IPS-15b (cell line): ENCODE measurements at regions not wholly inside any gene's neighbourhood (a gene's known extent, or its start where the extent isn't known, plus 50 kb on each side); places are given as distances from the start of the nearest gene placed in this dataset.

Experiments used
- H3K27me3 ChIP-seq: one replicate; pipeline ENCODE4 v1.6.1; 2013; ENCODE audit warnings: low read length; ENCODE audit not compliant: control insufficient read depth, insufficient read depth
- H3K36me3 ChIP-seq: one replicate; pipeline ENCODE4 v1.6.1; 2013; ENCODE audit warnings: low read length; ENCODE audit not compliant: control insufficient read depth, insufficient read depth
- H3K4me1 ChIP-seq: one replicate; pipeline ENCODE4 v1.6.1; 2013; ENCODE audit warnings: mild to moderate bottlenecking, low read length; ENCODE audit not compliant: control insufficient read depth, insufficient read depth
- H3K4me3 ChIP-seq: one replicate; pipeline ENCODE4 v1.5.1; 2013; ENCODE audit warnings: low read depth, low read length
- H3K9ac ChIP-seq: one replicate; pipeline ENCODE4 v1.6.1; 2013; ENCODE audit warnings: low read depth, mild to moderate bottlenecking, low read length
- H3K9me3 ChIP-seq: one replicate; pipeline ENCODE4 v1.6.1; 2013; ENCODE audit warnings: mild to moderate bottlenecking, low read length; ENCODE audit not compliant: control insufficient read depth, insufficient read depth

GRCh38 chr20:60950561-60950960, 301.5 kb upstream of the CDH4 start:
- no peaks in the 10 kb centered on the region for H3K36me3 ChIP-seq
- no peak overlapping the region for H3K4me3 ChIP-seq
- H3K27me3 ChIP-seq, result peaks cover 21% of the 10 kb centered on the region
- no peaks in the 10 kb centered on the region for H3K4me1 ChIP-seq
- no peak overlapping the region for H3K9ac ChIP-seq
- peaks cover 4% of the 10 kb centered on the region for H3K9me3 ChIP-seq

- H3K9me3 ChIP-seq, result peaks cover 4% of the 10 kb centered on the region
- H3K4me1 ChIP-seq, result no peaks in the 10 kb centered on the region
- peaks cover 19% of the 10 kb centered on the region for H3K27me3 ChIP-seq
- no peak overlapping the region for H3K4me3 ChIP-seq
- H3K36me3 ChIP-seq, result no peaks in the 10 kb centered on the region
- no peak overlapping the region for H3K9ac ChIP-seq
Observed at GRCh38 chr20:60950974-60951373, 301.1 kb upstream of the CDH4 start.

- Histone ChIP-seq H3K4me1 (no peaks in the 10 kb centered on the region), H3K9ac (no peak overlapping the region), H3K27me3 (peaks cover 20% of the 10 kb centered on the region), H3K36me3 (no peaks in the 10 kb centered on the region), H3K9me3 (peaks cover 4% of the 10 kb centered on the region), H3K4me3 (no peak overlapping the region)
Observed at GRCh38 chr20:60952861-60953260, 299.2 kb upstream of the CDH4 start.

- peaks cover 4% of the 10 kb centered on the region for H3K9me3 ChIP-seq
- H3K4me1 ChIP-seq, result no peaks in the 10 kb centered on the region
- H3K9ac ChIP-seq, result no peak overlapping the region
- peaks cover 20% of the 10 kb centered on the region for H3K27me3 ChIP-seq
- no peaks in the 10 kb centered on the region for H3K36me3 ChIP-seq
- H3K4me3 ChIP-seq, result no peak overlapping the region
Observed at GRCh38 chr20:60953321-60953720, 298.7 kb upstream of the CDH4 start.

- peaks cover 4% of the 10 kb centered on the region for H3K9me3 ChIP-seq
- H3K27me3 ChIP-seq, result peaks cover 28% of the 10 kb centered on the region
- no peak overlapping the region for H3K4me3 ChIP-seq
- H3K4me1 ChIP-seq, result no peaks in the 10 kb centered on the region
- no peaks in the 10 kb centered on the region for H3K36me3 ChIP-seq
- no peak overlapping the region for H3K9ac ChIP-seq
Observed at GRCh38 chr20:60955706-60956105, 296.4 kb upstream of the CDH4 start.

GRCh38 chr20:60956194-60956593, 295.9 kb upstream of the CDH4 start:
- peaks cover 4% of the 10 kb centered on the region for H3K9me3 ChIP-seq
- H3K4me1 ChIP-seq, result no peaks in the 10 kb centered on the region
- no peak overlapping the region for H3K4me3 ChIP-seq
- H3K36me3 ChIP-seq, result no peaks in the 10 kb centered on the region
- no peak overlapping the region for H3K9ac ChIP-seq
- H3K27me3 ChIP-seq, result peaks cover 29% of the 10 kb centered on the region

- H3K27me3 ChIP-seq, result peaks cover 30% of the 10 kb centered on the region
- peaks cover 2% of the 10 kb centered on the region for H3K4me1 ChIP-seq
- H3K9me3 ChIP-seq, result peaks cover 4% of the 10 kb centered on the region
- H3K36me3 ChIP-seq, result no peaks in the 10 kb centered on the region
- H3K4me3 ChIP-seq, result no peak overlapping the region
- no peak overlapping the region for H3K9ac ChIP-seq
Observed at GRCh38 chr20:60957621-60958020, 294.4 kb upstream of the CDH4 start.

GRCh38 chr20:60959971-60960370, 292.1 kb upstream of the CDH4 start:
- Histone ChIP-seq H3K36me3 (no peaks in the 10 kb centered on the region), H3K4me1 (peaks cover 11% of the 10 kb centered on the region), H3K9ac (no peak overlapping the region)

GRCh38 chr20:60960500-60960899, 291.6 kb upstream of the CDH4 start:
- H3K9ac ChIP-seq, result no peak overlapping the region
- H3K36me3 ChIP-seq, result no peaks in the 10 kb centered on the region
- peaks cover 11% of the 10 kb centered on the region for H3K4me1 ChIP-seq
- peaks cover 17% of the 10 kb centered on the region for H3K27me3 ChIP-seq
- no peak overlapping the region for H3K4me3 ChIP-seq
- H3K9me3 ChIP-seq, result no peaks in the 10 kb centered on the region

More at GRCh38 chr20:60959971-60960370, 292.1 kb upstream of the CDH4 start:
- Histone ChIP-seq H3K27me3 (peaks cover 23% of the 10 kb centered on the region), H3K4me3 (no peak overlapping the region), H3K9me3 (no peaks in the 10 kb centered on the region)

GRCh38 chr20:60961551-60961950, 290.5 kb upstream of the CDH4 start:
- peaks cover 11% of the 10 kb centered on the region for H3K4me1 ChIP-seq
- H3K9me3 ChIP-seq, result no peaks in the 10 kb centered on the region
- H3K9ac ChIP-seq, result no peak overlapping the region
- H3K27me3 ChIP-seq, result peaks cover 17% of the 10 kb centered on the region
- H3K36me3 ChIP-seq, result no peaks in the 10 kb centered on the region
- H3K4me3 ChIP-seq, result no peak overlapping the region

- Histone ChIP-seq H3K9ac (no peak overlapping the region), H3K4me1 (peaks cover 11% of the 10 kb centered on the region), H3K4me3 (no peak overlapping the region), H3K36me3 (no peaks in the 10 kb centered on the region), H3K27me3 (peaks cover 20% of the 10 kb centered on the region), H3K9me3 (no peaks in the 10 kb centered on the region)
Observed at GRCh38 chr20:60962367-60963045, 289.6 kb upstream of the CDH4 start.

- peaks cover 11% of the 10 kb centered on the region for H3K4me1 ChIP-seq
- no peaks in the 10 kb centered on the region for H3K36me3 ChIP-seq
- no peaks in the 10 kb centered on the region for H3K9me3 ChIP-seq
- H3K4me3 ChIP-seq, result no peak overlapping the region
- no peak overlapping the region for H3K9ac ChIP-seq
- H3K27me3 ChIP-seq, result peaks cover 27% of the 10 kb centered on the region
Observed at GRCh38 chr20:60963146-60963545, 288.9 kb upstream of the CDH4 start.
